WERI-Rb-1 (cell line): ENCODE measurements at regions not wholly inside any gene's neighbourhood (a gene's known extent, or its start where the extent isn't known, plus 50 kb on each side); places are given as distances from the start of the nearest gene placed in this dataset.

Experiments used
- DNase-seq: peaks from one replicate; pipeline ENCODE4 v3.0.0-alpha.2; 2020
- H3K27ac ChIP-seq: fragments of 250-450 bp; sonication (Bioruptor Pico); 2 replicates; pipeline ENCODE4 v1.5.1; 2020; ENCODE audit warnings: mild to moderate bottlenecking, moderate library complexity
- H3K27me3 ChIP-seq: fragments of 250-450 bp; sonication (Bioruptor Pico); 2 replicates; pipeline ENCODE4 v1.5.1; 2021; ENCODE audit warnings: mild to moderate bottlenecking, low read depth, moderate library complexity; ENCODE audit not compliant: insufficient read depth, severe bottlenecking
- H3K36me3 ChIP-seq: fragments of 250-450 bp; sonication (Bioruptor Pico); 2 replicates; pipeline ENCODE4 v1.5.1; 2020; ENCODE audit warnings: mild to moderate bottlenecking, moderate library complexity
- H3K4me3 ChIP-seq: 2 replicates; pipeline ENCODE4 v1.5.1; 2011; ENCODE audit warnings: low read depth, mild to moderate bottlenecking, control low read depth, low read length
- H3K9me3 ChIP-seq: fragments of 250-450 bp; sonication (Bioruptor Pico); 2 replicates; pipeline ENCODE4 v1.5.1; 2021; ENCODE audit warnings: mild to moderate bottlenecking, moderate library complexity; ENCODE audit not compliant: severe bottlenecking
- TF ChIP-seq, protein P1 (sequence below): IDR thresholded peaks from 2 replicates; pipeline ENCODE4 v1.5.1; 2011; ENCODE audit warnings: low read depth, mild to moderate bottlenecking, control low read depth, inconsistent platforms, low read length

GRCh38 chr3:174417573-174417972 is 441.6 kb upstream of the NAALADL2 start:
- no peak overlapping the region for H3K27ac ChIP-seq
- no peak overlapping the region for H3K4me3 ChIP-seq
- no peaks in the 10 kb centered on the region for H3K36me3 ChIP-seq
- TF ChIP-seq, protein P1, sequence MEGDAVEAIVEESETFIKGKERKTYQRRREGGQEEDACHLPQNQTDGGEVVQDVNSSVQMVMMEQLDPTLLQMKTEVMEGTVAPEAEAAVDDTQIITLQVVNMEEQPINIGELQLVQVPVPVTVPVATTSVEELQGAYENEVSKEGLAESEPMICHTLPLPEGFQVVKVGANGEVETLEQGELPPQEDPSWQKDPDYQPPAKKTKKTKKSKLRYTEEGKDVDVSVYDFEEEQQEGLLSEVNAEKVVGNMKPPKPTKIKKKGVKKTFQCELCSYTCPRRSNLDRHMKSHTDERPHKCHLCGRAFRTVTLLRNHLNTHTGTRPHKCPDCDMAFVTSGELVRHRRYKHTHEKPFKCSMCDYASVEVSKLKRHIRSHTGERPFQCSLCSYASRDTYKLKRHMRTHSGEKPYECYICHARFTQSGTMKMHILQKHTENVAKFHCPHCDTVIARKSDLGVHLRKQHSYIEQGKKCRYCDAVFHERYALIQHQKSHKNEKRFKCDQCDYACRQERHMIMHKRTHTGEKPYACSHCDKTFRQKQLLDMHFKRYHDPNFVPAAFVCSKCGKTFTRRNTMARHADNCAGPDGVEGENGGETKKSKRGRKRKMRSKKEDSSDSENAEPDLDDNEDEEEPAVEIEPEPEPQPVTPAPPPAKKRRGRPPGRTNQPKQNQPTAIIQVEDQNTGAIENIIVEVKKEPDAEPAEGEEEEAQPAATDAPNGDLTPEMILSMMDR: no peak
- DNase-seq: no peak
- H3K27me3 ChIP-seq: no peaks in the 10 kb centered on the region
- no peaks in the 10 kb centered on the region for H3K9me3 ChIP-seq

DNA sequence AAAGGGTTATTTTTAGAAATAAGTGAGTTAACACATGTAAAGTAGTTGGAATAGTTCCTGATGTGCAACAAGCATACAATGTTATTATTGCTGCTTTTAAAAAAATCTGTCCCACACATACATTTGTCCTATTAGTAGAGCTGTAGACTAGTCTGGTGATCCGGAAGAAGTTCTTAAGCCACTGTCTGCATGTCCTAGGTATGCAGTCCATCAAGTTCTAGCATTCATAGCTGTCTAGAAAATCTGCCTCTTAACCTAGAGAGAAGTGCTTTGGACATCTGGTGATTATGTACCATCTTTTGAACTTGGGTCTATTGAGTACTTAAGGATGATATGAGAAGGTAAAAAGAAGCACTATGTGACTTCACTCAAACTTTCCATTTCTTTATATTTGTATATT is 439.9 kb upstream of the NAALADL2 start:
- H3K36me3 ChIP-seq: no peaks in the 10 kb centered on the region
- H3K27me3 ChIP-seq: no peaks in the 10 kb centered on the region
- H3K4me3 ChIP-seq: no peak overlapping the region
- TF ChIP-seq, protein P1: no peak
- DNase-seq: no peak
- H3K27ac ChIP-seq: no peak overlapping the region
- no peaks in the 10 kb centered on the region for H3K9me3 ChIP-seq

GRCh38 chr3:174423936-174424335 is 435.2 kb upstream of the NAALADL2 start:
- Histone ChIP-seq H3K36me3 (no peaks in the 10 kb centered on the region), H3K27ac (no peak overlapping the region), H3K27me3 (no peaks in the 10 kb centered on the region), H3K4me3 (no peak overlapping the region), H3K9me3 (no peaks in the 10 kb centered on the region)
- DNase-seq: no peak
- TF ChIP-seq, protein P1: no peak

DNA sequence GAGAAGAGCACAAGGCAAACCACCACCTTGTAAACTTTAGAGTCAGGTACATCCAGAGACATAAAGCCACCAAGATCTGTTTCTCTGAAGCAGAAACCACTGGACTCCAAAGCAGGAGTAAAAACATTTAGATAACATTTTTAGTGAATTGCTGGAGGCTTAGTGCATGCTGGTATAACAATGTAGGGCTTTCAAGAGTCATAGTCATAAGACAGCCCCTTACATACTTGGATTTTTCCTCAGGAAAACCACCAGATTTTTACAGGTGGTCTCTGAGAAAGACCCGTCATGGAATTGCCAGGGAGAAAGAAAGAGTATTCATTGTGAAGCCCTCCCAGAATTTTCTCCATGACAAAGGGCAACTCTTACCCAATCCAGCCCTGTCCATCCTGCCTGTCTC is 434.5 kb upstream of the NAALADL2 start:
- DNase-seq: no peak
- Histone ChIP-seq H3K9me3 (no peaks in the 10 kb centered on the region), H3K27me3 (no peaks in the 10 kb centered on the region), H3K4me3 (no peak overlapping the region), H3K27ac (no peak overlapping the region), H3K36me3 (no peaks in the 10 kb centered on the region)
- TF ChIP-seq, protein P1: no peak

- H3K9me3 ChIP-seq: no peaks in the 10 kb centered on the region
- no peaks in the 10 kb centered on the region for H3K36me3 ChIP-seq
- DNase-seq: no peak
- H3K4me3 ChIP-seq: no peak overlapping the region
- TF ChIP-seq, protein P1: no peak
- H3K27ac ChIP-seq: no peak overlapping the region
- H3K27me3 ChIP-seq: no peaks in the 10 kb centered on the region
These were observed 433.7 kb upstream of the NAALADL2 start for GRCh38 chr3:174425422-174425821.

DNA sequence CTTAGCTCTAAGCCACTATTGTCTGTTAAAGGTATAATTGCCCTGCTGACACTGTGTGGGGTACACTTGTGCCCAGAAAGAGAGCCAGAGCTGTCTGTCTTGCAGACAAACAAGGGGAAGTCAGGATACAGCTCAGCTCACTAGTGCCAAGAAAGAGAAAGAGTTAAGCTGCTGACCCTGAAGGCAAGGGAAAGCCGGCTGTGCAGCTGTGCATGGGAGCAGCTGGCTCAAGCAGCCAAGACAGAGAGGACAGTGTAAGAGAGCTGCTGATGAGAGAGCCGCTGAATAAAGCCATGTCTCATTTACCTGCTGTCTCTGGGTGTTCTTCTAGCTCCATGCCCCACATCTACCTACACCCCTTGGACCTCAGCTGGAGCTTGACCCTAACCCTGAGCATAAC is 428.1 kb upstream of the NAALADL2 start:
- DNase-seq: no peak
- Histone ChIP-seq H3K36me3 (no peaks in the 10 kb centered on the region), H3K27ac (no peak overlapping the region), H3K9me3 (no peaks in the 10 kb centered on the region), H3K27me3 (no peaks in the 10 kb centered on the region), H3K4me3 (no peak overlapping the region)
- TF ChIP-seq, protein P1: no peak
